IPS DF 19.7 (cell line): ENCODE measurements at regions not wholly inside any gene's neighbourhood (a gene's known extent, or its start where the extent isn't known, plus 50 kb on each side); places are given as distances from the start of the nearest gene placed in this dataset.

Source experiments
- DNase-seq: peaks from one replicate; pipeline ENCODE4 v3.0.0-alpha.2; 2013; ENCODE audit warnings: low read depth, low spot score

DNA sequence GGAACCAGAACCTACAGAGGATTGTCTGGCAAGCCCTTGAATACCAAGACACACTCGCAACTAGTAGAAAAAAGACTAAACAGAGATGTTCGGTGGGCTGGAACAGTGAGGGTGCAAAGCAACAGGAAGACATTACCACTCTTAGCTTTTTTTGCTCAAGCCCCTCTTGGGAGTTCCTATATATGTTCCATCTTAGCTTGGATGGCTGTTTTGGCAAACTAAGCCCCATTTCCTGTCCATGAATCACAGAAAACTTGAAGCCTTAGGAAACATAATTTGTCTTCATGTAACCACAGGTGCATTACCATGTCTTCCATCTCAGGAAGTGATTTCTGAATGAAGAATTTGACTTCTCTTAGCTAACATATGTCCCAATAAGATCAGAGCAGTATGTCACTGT is 446.3 kb downstream of the OLFM4 start:
- no peak for DNase-seq

DNA sequence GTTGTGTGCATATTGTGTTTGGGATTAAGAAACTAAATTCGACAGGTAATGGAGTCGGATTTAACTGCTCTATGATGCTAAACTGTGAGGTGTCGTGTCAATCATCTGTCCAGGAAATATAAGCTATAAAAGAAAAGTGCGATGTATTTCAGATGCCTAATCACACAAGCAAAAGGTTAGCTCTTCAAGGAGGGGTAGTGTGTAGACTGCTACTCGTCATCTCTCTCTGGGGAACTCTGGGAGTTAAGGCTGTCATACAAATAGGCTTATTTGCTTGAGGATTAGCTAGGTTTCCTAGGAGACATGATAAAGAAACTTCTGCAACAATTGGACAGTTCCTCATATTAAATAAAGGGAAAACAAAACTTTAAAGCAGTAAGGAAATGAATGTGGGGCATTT is 462.1 kb downstream of the OLFM4 start:
- no peak for DNase-seq

GRCh38 chr13:53494406-53494805 is 465.8 kb downstream of the OLFM4 start:
- DNase-seq: no peak

DNA sequence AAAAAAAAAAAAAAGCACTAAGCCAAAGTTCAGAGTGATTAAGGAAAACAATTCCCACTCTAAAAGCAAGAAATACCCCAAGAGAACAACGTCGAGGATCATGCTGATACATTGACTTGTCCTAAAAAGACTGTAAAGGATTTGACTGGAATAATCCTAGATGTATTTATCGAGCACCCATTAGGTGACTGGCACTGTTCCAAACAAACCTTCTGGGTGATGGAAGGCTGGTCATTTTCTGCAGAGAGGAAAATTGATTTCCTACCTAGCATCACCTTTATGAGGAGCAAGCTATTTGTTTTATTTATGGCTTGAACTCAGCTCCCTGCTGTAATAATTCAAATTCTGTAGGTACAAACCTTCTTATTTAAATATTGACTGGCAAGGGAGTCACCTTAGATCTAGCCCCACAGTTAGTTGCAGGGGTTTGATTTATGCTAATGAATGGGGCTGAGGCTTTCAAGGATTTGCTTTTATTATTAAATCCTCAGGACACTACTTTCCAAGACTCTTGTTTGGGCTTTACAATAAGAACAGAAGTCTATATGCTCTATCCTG is 471.0 kb downstream of the OLFM4 start:
- DNase-seq: no peak

GRCh38 chr13:53501387-53501786 is 472.8 kb downstream of the OLFM4 start:
- DNase-seq: no peak

- no peak for DNase-seq
Observed at GRCh38 chr13:53507741-53508140, 479.1 kb downstream of the OLFM4 start.

GRCh38 chr13:53512635-53513034 is 484.0 kb downstream of the OLFM4 start:
- no peak for DNase-seq

GRCh38 chr13:53513226-53513625 is 484.6 kb downstream of the OLFM4 start:
- no peak for DNase-seq

DNA sequence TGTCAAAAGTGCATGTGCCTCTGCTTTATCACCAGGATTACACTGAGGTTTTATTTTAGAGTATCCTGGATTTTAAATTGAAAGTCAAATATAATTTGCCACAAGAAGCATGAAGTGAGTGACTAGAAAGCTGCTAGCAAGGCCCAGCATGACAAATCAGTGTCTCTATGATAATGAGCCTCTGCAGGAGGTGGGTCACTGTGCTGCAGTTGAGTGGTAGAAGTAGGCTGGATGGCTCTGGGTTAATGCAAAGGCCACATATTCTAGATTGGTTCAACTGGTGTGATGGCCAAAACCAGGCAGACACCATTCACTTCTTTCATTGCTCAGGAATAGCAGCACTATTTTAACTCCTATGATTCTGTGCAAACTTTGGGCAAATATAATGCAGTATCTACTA is 491.5 kb downstream of the OLFM4 start:
- DNase-seq: no peak

DNA sequence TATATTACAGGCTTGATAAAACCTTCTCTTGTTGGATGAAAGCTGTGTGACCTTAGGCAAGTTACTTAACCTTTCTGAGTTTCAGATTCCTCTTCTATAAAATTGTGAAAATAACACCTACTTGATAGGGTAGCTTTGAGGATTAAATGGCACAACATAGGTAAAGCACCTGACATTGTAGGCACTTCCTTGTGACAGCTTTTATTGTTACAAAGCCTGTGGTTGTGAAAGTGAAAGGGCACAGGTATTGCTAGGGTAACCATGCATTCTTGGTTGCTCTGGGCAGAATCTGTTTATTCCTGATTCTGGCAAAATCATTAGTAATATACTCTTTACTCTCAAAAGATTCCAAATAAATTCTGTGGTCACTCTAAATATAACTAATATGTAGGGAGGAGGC is 493.4 kb downstream of the OLFM4 start:
- DNase-seq: no peak

DNA sequence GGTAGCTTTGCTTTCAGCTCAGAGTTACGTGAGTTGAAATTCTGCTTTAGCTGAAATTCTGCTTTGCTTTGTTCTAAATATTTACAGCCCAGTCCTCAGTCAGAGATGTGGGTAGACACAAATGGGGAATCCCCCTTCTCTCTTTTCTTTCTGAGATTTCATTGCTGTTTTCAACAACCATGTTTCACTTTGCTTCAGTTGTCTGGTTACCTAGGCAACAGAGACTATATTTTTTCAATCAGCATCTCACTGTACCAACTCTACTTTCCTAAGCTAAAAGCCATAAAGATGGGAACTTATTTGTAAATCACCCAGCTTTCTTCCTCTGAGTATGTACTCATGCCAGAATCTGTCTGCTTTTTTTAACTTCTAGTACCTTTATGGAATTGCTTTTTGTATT is 509.0 kb downstream of the OLFM4 start:
- DNase-seq: no peak

DNA sequence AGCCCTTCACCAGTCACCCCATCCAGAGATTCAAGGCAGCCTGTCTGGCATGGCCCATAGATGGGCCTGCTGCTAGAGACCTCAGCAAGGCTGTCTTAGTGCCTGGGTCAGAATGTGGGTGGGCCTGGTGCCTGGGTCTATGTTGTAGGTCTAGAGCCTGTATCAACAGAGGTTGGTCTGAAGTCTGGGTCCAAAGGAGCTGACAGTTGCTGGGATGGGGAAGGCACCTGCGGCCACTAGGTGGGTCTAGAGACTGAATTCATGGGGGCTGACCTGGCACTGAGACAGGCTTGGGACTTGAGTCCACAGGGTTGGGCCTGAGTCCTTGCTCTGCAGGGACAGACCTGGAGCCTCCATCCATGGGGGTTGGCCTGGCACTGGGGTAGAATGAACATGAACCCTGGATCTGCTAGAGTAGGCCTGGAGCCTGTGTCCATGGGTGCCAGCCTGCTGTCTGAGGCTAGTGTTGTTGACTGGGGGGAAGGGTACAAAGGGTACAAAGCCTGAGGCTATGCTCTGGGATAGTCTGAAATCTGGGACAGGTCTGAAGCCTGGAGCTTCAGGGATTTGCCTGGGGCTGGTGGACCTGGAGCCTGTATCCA is 516.8 kb downstream of the OLFM4 start:
- peak; percentile 17 for DNase-seq

DNA sequence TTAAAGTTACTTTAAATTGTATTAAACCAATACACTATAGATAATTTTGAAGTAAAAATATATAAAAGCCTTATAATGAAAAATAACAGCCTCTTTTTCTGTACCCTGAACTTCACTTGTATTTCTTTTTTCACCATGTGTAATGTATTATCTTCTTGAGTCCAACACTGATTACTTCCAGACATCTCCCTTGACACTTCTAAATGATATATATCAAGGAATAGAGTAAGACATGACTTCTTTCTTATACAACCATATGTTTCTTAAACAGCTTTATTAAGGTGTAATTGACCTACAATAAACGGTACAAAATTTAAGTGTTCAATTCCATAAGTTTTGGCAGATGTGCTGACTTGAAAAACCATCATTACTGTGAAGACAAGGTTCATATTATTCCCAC is 531.9 kb downstream of the OLFM4 start:
- DNase-seq: no peak

- DNase-seq: no peak
Observed at GRCh38 chr13:53562419-53562818, 533.8 kb downstream of the OLFM4 start.

DNA sequence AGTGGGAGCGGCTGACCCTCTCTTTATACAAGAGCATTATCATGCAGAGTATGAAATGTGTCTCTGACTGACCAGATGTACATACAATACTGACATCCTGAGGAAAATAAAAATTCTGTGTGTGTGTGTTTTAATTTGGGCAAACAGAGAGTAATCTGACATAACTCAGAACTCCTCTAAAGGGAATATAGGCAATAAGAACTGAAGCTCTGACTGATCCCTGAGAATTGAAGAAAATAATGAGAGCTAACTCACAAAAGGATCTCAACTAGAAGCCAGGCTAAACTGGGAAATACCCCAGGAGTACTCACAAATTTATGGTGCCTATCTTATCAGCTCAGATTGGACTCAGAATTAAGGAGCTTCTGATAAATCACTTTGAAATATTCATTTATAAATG is 539.9 kb downstream of the OLFM4 start:
- DNase-seq: no peak

- no peak for DNase-seq
Observed at GRCh38 chr13:53569453-53569852, 540.8 kb downstream of the OLFM4 start.

- no peak for DNase-seq
Observed at GRCh38 chr13:53601113-53601512, 572.5 kb downstream of the OLFM4 start.

- DNase-seq: no peak
Observed at GRCh38 chr13:53605326-53605725, 576.7 kb downstream of the OLFM4 start.

GRCh38 chr13:53612200-53612599 is 583.6 kb downstream of the OLFM4 start:
- no peak for DNase-seq

DNA sequence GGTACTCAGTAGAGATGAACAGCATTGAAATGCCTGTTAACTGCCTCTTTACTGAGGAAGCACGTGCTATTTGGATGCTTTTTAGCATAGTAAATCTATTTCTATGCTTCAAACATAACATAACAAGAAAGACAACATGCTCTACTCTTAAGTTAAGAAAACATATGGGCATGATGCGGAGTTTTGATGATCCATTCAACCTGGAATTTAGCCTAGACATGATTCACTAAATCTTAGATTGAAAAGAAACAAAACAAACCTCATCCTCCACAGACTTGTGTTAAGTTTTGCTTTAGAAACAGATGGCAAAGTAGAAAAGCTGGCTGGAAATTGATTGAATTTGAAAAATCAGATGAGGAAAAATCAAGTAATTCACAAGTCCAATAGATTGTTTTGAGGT is 593.8 kb downstream of the OLFM4 start:
- DNase-seq: no peak

DNA sequence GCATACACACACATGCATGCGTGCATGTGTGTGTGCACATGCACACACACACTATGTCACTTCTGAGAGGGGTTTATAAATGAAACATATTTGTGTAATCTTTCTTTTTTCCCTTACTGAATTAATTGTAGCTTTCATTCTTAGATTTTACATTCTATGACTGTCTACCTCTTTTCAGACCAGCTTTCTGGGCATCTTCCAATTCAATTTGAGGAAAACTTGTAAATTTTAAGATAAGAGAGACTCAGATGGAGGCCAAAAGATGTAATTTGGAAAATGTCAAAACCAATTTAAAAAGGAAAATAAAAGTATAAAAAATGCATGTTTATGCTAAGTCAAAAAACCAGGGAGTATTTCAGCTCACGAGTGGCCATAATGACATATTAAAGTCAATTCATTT is 594.5 kb downstream of the OLFM4 start:
- no peak for DNase-seq

GRCh38 chr13:53631511-53631910 is 602.9 kb downstream of the OLFM4 start:
- no peak for DNase-seq

DNA sequence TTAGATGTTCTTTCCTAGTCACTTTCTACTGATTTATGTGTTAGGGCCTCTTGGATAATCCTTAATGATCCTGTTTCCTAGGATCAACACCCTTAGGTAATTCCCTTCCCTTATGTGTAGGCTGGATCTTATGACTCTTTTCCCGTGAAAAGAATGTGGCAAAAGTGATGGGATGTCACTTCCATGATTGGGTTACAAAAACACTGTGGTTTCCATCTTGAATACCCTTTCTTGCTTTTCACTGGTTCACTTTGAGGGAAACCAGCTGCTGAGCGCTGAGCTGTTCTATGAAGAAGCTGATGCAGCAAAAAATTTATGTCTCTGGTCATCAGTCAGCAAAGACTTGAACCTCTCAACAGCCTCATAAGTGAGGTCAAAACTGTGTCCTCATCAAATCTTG is 609.4 kb downstream of the OLFM4 start:
- no peak for DNase-seq

- no peak for DNase-seq
Observed at GRCh38 chr13:53642306-53642705, 613.7 kb downstream of the OLFM4 start.
